Activated naive CD8-positive, alpha-beta T cell treated with anti-CD3 and anti-CD28 coated beads, Interleukin-2, amount 10 ng/mL, durations not matched to agents 7 days and 5 days (primary cell): ENCODE measurements at regions not wholly inside any gene's neighbourhood (a gene's known extent, or its start where the extent isn't known, plus 50 kb on each side); places are given as distances from the start of the nearest gene placed in this dataset.
"Not testable (repeated sequence)": the region's sequence is repeated elsewhere in the genome, so short reads cannot be mapped to it uniquely, and the experiment has no call there.

Experiments
- ATAC-seq: fragments of 150-1000 bp; cut with Tn5 transposase; one replicate; pipeline ENCODE4 v1.10.0; 2021; ENCODE audit warnings: low read depth, moderate library complexity
- POLR2A ChIA-PET: fragments of 350-600 bp; sonication (Branson Sonifier 250); formaldehyde crosslinking; loops from one replicate; lab custom pipeline; 2021; ENCODE audit warnings: antibody characterized with exemption; lab: Charles Lee
- DNase-seq: peaks from one replicate; pipeline ENCODE4 v3.0.0; 2021
- H3K27ac Mint-ChIP-seq: one replicate; pipeline ENCODE4 v1.8.0; 2022; ENCODE audit warnings: mild to moderate bottlenecking, mixed read lengths
- H3K27me3 Mint-ChIP-seq: one replicate; pipeline ENCODE4 v1.8.0; 2022; ENCODE audit warnings: mild to moderate bottlenecking, moderate library complexity, mixed read lengths
- H3K36me3 Mint-ChIP-seq: one replicate; pipeline ENCODE4 v1.8.0; 2021; ENCODE audit warnings: mild to moderate bottlenecking, mixed read lengths
- H3K4me1 Mint-ChIP-seq: one replicate; pipeline ENCODE4 v1.8.0; 2021; ENCODE audit warnings: mixed read lengths
- H3K4me3 Mint-ChIP-seq: one replicate; pipeline ENCODE4 v1.8.0; 2022; ENCODE audit warnings: mild to moderate bottlenecking, moderate library complexity, mixed read lengths
- H3K9me3 Mint-ChIP-seq: one replicate; pipeline ENCODE4 v1.8.0; 2021; ENCODE audit warnings: mixed read lengths

- Mint-ChIP-seq H3K27ac (no peak overlapping the region), H3K9me3 (peaks cover 2% of the 10 kb centered on the region)
- POLR2A ChIA-PET, result no interaction called here
Measured at GRCh38 chr18:39344487-39344886, 1778.9 kb upstream of the CELF4 start.

DNA sequence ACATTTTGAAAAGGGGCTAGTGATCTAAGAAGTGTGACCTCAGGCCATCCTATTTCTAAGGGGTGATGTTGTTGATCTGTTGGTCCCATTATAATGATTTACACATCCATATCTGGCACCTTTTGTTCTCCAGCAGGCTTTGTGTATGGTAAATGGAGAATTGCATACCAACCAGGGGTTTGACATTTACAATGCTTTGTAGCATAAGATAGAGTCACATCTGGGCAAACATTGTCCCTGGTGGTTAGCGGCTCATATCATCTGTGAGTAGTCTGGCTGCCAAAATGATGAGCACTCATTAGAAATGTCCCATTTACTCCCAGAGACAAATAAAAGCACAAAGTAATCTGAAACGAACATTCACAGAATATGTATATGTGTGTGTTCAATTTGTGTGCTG lies 1775.5 kb upstream of the CELF4 start:
- ATAC-seq, result no peak
- Mint-ChIP-seq H3K9me3 (peaks cover 2% of the 10 kb centered on the region), H3K4me3 (no peak overlapping the region), H3K27ac (no peak overlapping the region), H3K36me3 (no peaks in the 10 kb centered on the region), H3K4me1 (no peaks in the 10 kb centered on the region), H3K27me3 (no peaks in the 10 kb centered on the region)
- no peak for DNase-seq
- POLR2A ChIA-PET, result no interaction called here

More at GRCh38 chr18:39344487-39344886, 1778.9 kb upstream of the CELF4 start:
- DNase-seq (no peak), ATAC-seq (no peak)
- Mint-ChIP-seq H3K36me3 (no peaks in the 10 kb centered on the region), H3K27me3 (no peaks in the 10 kb centered on the region), H3K4me1 (no peaks in the 10 kb centered on the region), H3K4me3 (no peak overlapping the region)

- Mint-ChIP-seq H3K4me1 (no peaks in the 10 kb centered on the region), H3K9me3 (peaks cover 2% of the 10 kb centered on the region), H3K4me3 (no peak overlapping the region), H3K27me3 (no peaks in the 10 kb centered on the region), H3K36me3 (no peaks in the 10 kb centered on the region), H3K27ac (no peak overlapping the region)
- POLR2A ChIA-PET, result no interaction called here
- DNase-seq, result no peak
- ATAC-seq, result no peak
Measured at GRCh38 chr18:39340418-39340817, 1774.8 kb upstream of the CELF4 start.

DNA sequence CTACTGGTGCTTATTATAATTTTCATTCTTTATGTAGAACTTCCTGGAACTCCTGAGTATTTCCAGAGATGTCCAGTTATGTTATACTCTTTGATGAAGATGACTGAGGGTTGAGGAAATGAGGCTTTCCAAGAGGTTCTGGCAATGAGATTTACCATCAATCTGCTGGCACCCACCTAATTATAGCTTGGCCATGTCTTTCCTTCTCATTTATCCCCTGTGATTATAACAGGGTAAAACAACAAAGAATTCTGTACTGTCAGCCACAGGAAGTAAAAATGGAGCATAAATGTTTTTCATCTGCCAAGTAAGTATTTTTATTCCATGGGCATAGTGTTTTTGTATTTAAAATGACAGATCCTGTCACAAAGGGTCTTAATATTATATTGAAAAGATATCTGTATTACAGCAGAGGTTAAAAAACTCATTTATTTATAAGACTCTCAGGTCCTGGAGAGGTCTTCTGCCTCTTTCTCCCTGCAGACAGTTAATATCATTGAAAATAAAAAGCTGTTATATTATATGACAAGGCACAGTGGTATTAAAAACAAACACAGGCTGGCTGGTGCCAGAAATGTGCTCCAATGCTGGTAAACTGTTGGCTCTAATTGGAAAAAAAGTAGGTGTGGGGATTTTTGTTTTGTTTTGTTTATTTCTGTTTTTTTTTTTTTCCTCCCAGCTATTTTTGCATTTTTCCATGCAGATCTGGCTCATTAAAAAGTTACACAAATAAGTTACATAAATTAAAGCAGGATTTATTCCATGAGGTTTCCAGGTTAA lies 1764.1 kb upstream of the CELF4 start:
- no peaks in the 10 kb centered on the region for H3K27me3 Mint-ChIP-seq
- DNase-seq (no peak), ATAC-seq (no peak)
- H3K27ac Mint-ChIP-seq, result no peak overlapping the region
- H3K36me3 Mint-ChIP-seq, result no peaks in the 10 kb centered on the region
- H3K4me1 Mint-ChIP-seq, result no peaks in the 10 kb centered on the region
- no peak overlapping the region for H3K4me3 Mint-ChIP-seq
- no peaks in the 10 kb centered on the region for H3K9me3 Mint-ChIP-seq
- POLR2A ChIA-PET, result no interaction called here

DNA sequence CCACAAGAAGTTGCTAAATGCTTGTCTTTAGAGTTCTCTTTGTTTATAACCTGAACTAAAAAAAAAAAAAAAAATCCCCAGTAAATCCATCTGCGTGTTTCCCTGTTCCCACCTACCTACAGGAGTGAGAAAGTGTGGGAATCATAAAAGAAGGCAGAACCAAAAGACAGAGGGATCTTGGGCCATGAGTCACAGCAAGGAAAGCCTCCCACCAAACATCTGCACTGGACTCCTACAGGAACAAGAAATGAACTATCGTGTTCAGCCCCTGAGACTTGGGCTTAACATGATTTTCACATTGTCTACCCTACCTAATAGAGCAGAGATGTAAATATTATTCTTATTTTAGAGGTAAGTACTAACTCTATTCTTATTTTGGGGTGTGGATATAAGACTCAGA lies 1761.2 kb upstream of the CELF4 start:
- H3K27ac Mint-ChIP-seq, result no peak overlapping the region
- POLR2A ChIA-PET, result no interaction called here
- H3K9me3 Mint-ChIP-seq, result no peaks in the 10 kb centered on the region
- no peaks in the 10 kb centered on the region for H3K27me3 Mint-ChIP-seq
- no peaks in the 10 kb centered on the region for H3K36me3 Mint-ChIP-seq
- no peak for DNase-seq
- no peaks in the 10 kb centered on the region for H3K4me1 Mint-ChIP-seq
- no peak overlapping the region for H3K4me3 Mint-ChIP-seq
- no peak for ATAC-seq

- DNase-seq, result no peak
- H3K4me1 Mint-ChIP-seq, result no peaks in the 10 kb centered on the region
- no peak overlapping the region for H3K27ac Mint-ChIP-seq
- H3K36me3 Mint-ChIP-seq, result no peaks in the 10 kb centered on the region
- H3K9me3 Mint-ChIP-seq, result no peaks in the 10 kb centered on the region
- H3K4me3 Mint-ChIP-seq, result no peak overlapping the region
- no peaks in the 10 kb centered on the region for H3K27me3 Mint-ChIP-seq
- ATAC-seq, result no peak
- POLR2A ChIA-PET, result no interaction called here
Measured at GRCh38 chr18:39325973-39326372, 1760.4 kb upstream of the CELF4 start.

DNA sequence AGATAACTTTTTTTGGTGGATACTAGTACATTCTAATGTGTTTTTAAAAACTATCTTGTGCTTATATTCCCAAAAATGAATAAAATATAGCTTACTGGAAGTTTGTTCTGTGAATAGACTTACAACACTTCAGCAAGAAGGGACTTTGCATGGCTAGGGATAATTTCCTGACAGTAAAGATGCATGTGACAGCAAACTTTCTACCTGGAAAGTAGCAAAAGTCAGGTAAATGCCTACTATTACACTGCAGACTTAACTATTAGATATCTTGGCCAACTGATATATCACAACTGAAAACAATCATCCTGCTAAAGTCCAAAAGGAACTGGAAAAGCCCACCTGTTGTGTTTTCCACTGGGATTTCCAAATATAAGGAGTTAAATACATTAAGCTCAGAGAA lies 1753.5 kb upstream of the CELF4 start:
- H3K4me3 Mint-ChIP-seq, result no peak overlapping the region
- H3K27ac Mint-ChIP-seq, result no peak overlapping the region
- H3K9me3 Mint-ChIP-seq, result no peaks in the 10 kb centered on the region
- H3K27me3 Mint-ChIP-seq, result no peaks in the 10 kb centered on the region
- POLR2A ChIA-PET, result no interaction called here
- DNase-seq, result no peak
- no peaks in the 10 kb centered on the region for H3K36me3 Mint-ChIP-seq
- no peaks in the 10 kb centered on the region for H3K4me1 Mint-ChIP-seq
- ATAC-seq, result no peak

DNA sequence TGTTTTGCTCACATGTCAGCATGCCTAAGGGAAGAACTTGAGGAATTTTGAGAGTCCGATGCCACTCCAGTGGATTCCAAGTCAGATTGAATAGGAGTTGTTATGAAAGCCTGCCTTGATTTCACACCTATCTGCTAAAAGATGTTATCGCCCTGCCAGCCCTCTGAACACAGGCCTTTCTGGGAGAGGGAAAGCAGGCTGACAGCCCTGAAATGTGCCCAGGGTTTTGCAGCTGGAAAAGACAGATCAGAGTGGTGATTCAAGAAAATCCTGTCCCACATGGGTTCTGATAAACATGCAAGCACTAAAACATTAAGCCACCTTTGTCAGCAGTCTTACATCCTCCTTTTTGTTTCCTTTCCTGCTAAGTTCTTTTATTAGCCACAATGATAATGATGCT lies 1752.9 kb upstream of the CELF4 start:
- no peaks in the 10 kb centered on the region for H3K36me3 Mint-ChIP-seq

GRCh38 chr18:39318008-39318407 lies 1752.4 kb upstream of the CELF4 start:
- ATAC-seq (no peak), DNase-seq (no peak)
- Mint-ChIP-seq H3K4me1 (no peaks in the 10 kb centered on the region), H3K4me3 (no peak overlapping the region), H3K27me3 (no peaks in the 10 kb centered on the region), H3K36me3 (no peaks in the 10 kb centered on the region), H3K9me3 (no peaks in the 10 kb centered on the region), H3K27ac (no peak overlapping the region)
- POLR2A ChIA-PET, result no interaction called here

More for the DNA sequence above, 1752.9 kb upstream of the CELF4 start:
- Mint-ChIP-seq H3K9me3 (no peaks in the 10 kb centered on the region), H3K4me1 (no peaks in the 10 kb centered on the region), H3K4me3 (no peak overlapping the region), H3K27ac (no peak overlapping the region), H3K27me3 (no peaks in the 10 kb centered on the region)
- POLR2A ChIA-PET, result no interaction called here
- ATAC-seq (no peak), DNase-seq (no peak)

GRCh38 chr18:39314595-39314994 lies 1749.0 kb upstream of the CELF4 start:
- Mint-ChIP-seq H3K4me3 (no peak overlapping the region), H3K27me3 (no peaks in the 10 kb centered on the region), H3K36me3 (no peaks in the 10 kb centered on the region), H3K9me3 (peaks cover 6% of the 10 kb centered on the region), H3K4me1 (no peaks in the 10 kb centered on the region), H3K27ac (no peak overlapping the region)
- ATAC-seq, result no peak
- POLR2A ChIA-PET, result no interaction called here
- DNase-seq, result no peak

DNA sequence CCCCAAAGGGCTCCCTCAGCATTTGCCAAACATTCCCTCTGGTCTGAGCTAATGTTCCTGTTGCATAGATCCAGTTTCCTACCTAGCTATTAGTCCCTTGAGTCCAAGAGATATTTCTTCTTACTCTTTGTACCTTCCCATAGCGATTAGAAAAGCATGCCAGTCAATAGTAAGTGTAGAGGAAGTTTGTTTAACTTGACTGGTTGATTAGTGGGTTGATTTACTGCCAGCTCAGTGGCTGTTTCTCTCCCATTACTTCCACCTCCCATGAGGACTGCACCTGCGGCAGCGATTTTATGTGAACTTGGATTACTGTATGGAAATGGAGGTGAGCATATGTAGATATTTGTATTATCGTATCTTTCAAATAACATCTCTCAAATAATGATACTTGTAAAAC lies 1748.4 kb upstream of the CELF4 start:
- Mint-ChIP-seq H3K27ac (no peak overlapping the region), H3K4me3 (no peak overlapping the region), H3K27me3 (no peaks in the 10 kb centered on the region), H3K36me3 (no peaks in the 10 kb centered on the region), H3K4me1 (no peaks in the 10 kb centered on the region), H3K9me3 (peaks cover 6% of the 10 kb centered on the region)
- POLR2A ChIA-PET, result no interaction called here
- no peak for ATAC-seq
- DNase-seq, result no peak

GRCh38 chr18:39311111-39311712 lies 1745.6 kb upstream of the CELF4 start:
- no peaks in the 10 kb centered on the region for H3K27me3 Mint-ChIP-seq
- POLR2A ChIA-PET, result no interaction called here
- no peak overlapping the region for H3K27ac Mint-ChIP-seq
- ATAC-seq (no peak), DNase-seq (no peak)
- H3K9me3 Mint-ChIP-seq, result peaks cover 8% of the 10 kb centered on the region
- no peaks in the 10 kb centered on the region for H3K4me1 Mint-ChIP-seq
- H3K36me3 Mint-ChIP-seq, result no peaks in the 10 kb centered on the region
- H3K4me3 Mint-ChIP-seq, result no peak overlapping the region

GRCh38 chr18:39308931-39309521 lies 1743.4 kb upstream of the CELF4 start:
- H3K36me3 Mint-ChIP-seq, H3K9me3 Mint-ChIP-seq, ATAC-seq, H3K4me3 Mint-ChIP-seq, H3K27me3 Mint-ChIP-seq, H3K27ac Mint-ChIP-seq, H3K4me1 Mint-ChIP-seq, POLR2A ChIA-PET, DNase-seq: not testable (repeated sequence)

GRCh38 chr18:39305766-39306165 lies 1740.2 kb upstream of the CELF4 start:
- H3K27ac Mint-ChIP-seq, result peak overlapping the region; percentile 26
- H3K27me3 Mint-ChIP-seq, result no peaks in the 10 kb centered on the region
- no peaks in the 10 kb centered on the region for H3K4me1 Mint-ChIP-seq
- DNase-seq (no peak), ATAC-seq (no peak)
- H3K4me3 Mint-ChIP-seq, result no peak overlapping the region
- H3K36me3 Mint-ChIP-seq, result no peaks in the 10 kb centered on the region
- peaks cover 6% of the 10 kb centered on the region for H3K9me3 Mint-ChIP-seq
- POLR2A ChIA-PET, result no interaction called here
